GM23248 (cell line): ENCODE measurements at regions not wholly inside any gene's neighbourhood (a gene's known extent, or its start where the extent isn't known, plus 50 kb on each side); places are given as distances from the start of the nearest gene placed in this dataset.
"Not testable (repeated sequence)": the region's sequence is repeated elsewhere in the genome, so short reads cannot be mapped to it uniquely, and the experiment has no call there.

Experiments used
- EZH2 ChIP-seq: fragments of 200-600 bp; sonication (generic); IDR thresholded peaks from 2 replicates; pipeline ENCODE4 v1.6.1; 2018; ENCODE audit warnings: antibody characterized with exemption, mild to moderate bottlenecking; ENCODE audit not compliant: insufficient read depth, poor library complexity, severe bottlenecking
- EZH2phosphoT487 ChIP-seq: fragments of 200-600 bp; sonication (generic); IDR thresholded peaks from 2 replicates; pipeline ENCODE4 v1.6.1; 2018; ENCODE audit warnings: antibody characterized with exemption, moderate library complexity, mild to moderate bottlenecking, low read depth; ENCODE audit not compliant: insufficient read depth

- TF ChIP-seq EZH2, EZH2phosphoT487: not testable (repeated sequence)
These were observed 199.6 kb downstream of the CEP170 start for GRCh38 chr1:243055510-243055909.
